ENCODE measurements at regions not wholly inside any gene's neighbourhood (a gene's known extent, or its start where the extent isn't known, plus 50 kb on each side); places are given as distances from the start of the nearest gene placed in this dataset.

- Histone ChIP-seq H3K18ac (ENCODE audit: insufficient read length, low read depth, low read length) (no peak overlapping the region), H4K20me1 (ENCODE audit: control insufficient read depth, insufficient read depth, insufficient read length) (no peaks in the 10 kb centered on the region), H3K23me2 (ENCODE audit: insufficient read length, low read depth, low read length, poor library complexity, severe bottlenecking) (no peaks in the 10 kb centered on the region), H3K79me1 (ENCODE audit: insufficient read depth, low read depth, low read length, poor library complexity, severe bottlenecking) (no peaks in the 10 kb centered on the region), H3K79me2 (ENCODE audit: insufficient read depth, low read length) (no peaks in the 10 kb centered on the region), H2AK5ac (ENCODE audit: insufficient read length, low read length) (no peak overlapping the region), H3K23ac (ENCODE audit: insufficient read length, low read depth, low read length) (no peak overlapping the region), H3K4ac (ENCODE audit: low read depth, low read length) (no peak overlapping the region), H2BK20ac (ENCODE audit: low read depth, low read length, poor library complexity, severe bottlenecking) (no peak overlapping the region), H3K4me1 (ENCODE audit: insufficient read depth, low read length) (no peaks in the 10 kb centered on the region), H3T11ph (ENCODE audit: low read length) (no peak overlapping the region), H3K56ac (ENCODE audit: insufficient read length, low read depth, low read length) (no peak overlapping the region), H2BK12ac (ENCODE audit: insufficient read length, low read depth, low read length) (no peak overlapping the region), H2AFZ (ENCODE audit: low read length) (no peak overlapping the region), H3K9me3 (ENCODE audit: control insufficient read depth, low read depth, low read length) (no peaks in the 10 kb centered on the region), H3K27ac (ENCODE audit: insufficient read length, low read depth, low read length) (no peak overlapping the region), H3K9ac (ENCODE audit: extremely low read depth, insufficient read length, low read length) (no peak overlapping the region), H3K4me2 (ENCODE audit: insufficient read depth, insufficient read length, low read length) (no peak overlapping the region), H4K5ac (ENCODE audit: insufficient read length, low read depth, low read length) (no peak overlapping the region), H2BK120ac (ENCODE audit: low read depth, low read length, poor library complexity, severe bottlenecking) (no peak overlapping the region), H2BK5ac (ENCODE audit: insufficient read length, low read length) (no peak overlapping the region), H2BK15ac (ENCODE audit: low read depth, low read length) (no peak overlapping the region), H4K8ac (replicated peaks; ENCODE audit: insufficient read length, low read depth, low read length) (no peak overlapping the region), H4K91ac (ENCODE audit: insufficient read length, low read depth, low read length) (no peak overlapping the region), H3K14ac (ENCODE audit: insufficient read depth, low read length) (no peak overlapping the region), H3K27me3 (ENCODE audit: insufficient read depth, low read length) (no peaks in the 10 kb centered on the region)
- Mint-ChIP-seq H3K4me3 (no peak overlapping the region), H3K27me3 (ENCODE audit: low read depth) (peaks cover 3% of the 10 kb centered on the region), H3K27ac (no peak overlapping the region), H3K9me3 (no peaks in the 10 kb centered on the region), H3K36me3 (ENCODE audit: insufficient read depth in 1 of 3, low read depth in 3 of 3) (no peaks in the 10 kb centered on the region), H3K4me1 (no peaks in the 10 kb centered on the region)
- TF ChIP-seq, protein P1, sequence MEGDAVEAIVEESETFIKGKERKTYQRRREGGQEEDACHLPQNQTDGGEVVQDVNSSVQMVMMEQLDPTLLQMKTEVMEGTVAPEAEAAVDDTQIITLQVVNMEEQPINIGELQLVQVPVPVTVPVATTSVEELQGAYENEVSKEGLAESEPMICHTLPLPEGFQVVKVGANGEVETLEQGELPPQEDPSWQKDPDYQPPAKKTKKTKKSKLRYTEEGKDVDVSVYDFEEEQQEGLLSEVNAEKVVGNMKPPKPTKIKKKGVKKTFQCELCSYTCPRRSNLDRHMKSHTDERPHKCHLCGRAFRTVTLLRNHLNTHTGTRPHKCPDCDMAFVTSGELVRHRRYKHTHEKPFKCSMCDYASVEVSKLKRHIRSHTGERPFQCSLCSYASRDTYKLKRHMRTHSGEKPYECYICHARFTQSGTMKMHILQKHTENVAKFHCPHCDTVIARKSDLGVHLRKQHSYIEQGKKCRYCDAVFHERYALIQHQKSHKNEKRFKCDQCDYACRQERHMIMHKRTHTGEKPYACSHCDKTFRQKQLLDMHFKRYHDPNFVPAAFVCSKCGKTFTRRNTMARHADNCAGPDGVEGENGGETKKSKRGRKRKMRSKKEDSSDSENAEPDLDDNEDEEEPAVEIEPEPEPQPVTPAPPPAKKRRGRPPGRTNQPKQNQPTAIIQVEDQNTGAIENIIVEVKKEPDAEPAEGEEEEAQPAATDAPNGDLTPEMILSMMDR (conservative IDR thresholded peaks at IDR 0.05) = no peak
- DNase-seq = no peak
- WGBS (ENCODE audit: extremely low coverage, insufficient read length, low lambda C conversion rate) = no CpG with 5 or more reads among the region's 4 CpGs
These were observed 268.9 kb upstream of the MAF start for GRCh38 chr16:79869304-79870015.

Data from H9 (cell line).